ENCODE measurements at regions not wholly inside any gene's neighbourhood (a gene's known extent, or its start where the extent isn't known, plus 50 kb on each side); places are given as distances from the start of the nearest gene placed in this dataset.

- no peak overlapping the region for H3K4me2 ChIP-seq
- POLR2A ChIA-PET, result no interaction called here
- no peak overlapping the region for H2AFZ ChIP-seq (ENCODE audit: low read depth)
- H3K27me3 ChIP-seq (ENCODE audit: insufficient read depth), result no peaks in the 10 kb centered on the region; the same call in 1 of the 2 replicates
- H3K36me3 ChIP-seq (replicated peaks in 1 of 2; ENCODE audit: control insufficient read depth in 1 of 2, insufficient read depth in 2 of 2, low read length in 1 of 2), result no peaks in the 10 kb centered on the region
- peaks cover 10 to 15% of the 10 kb centered on the region in 2 experiments; a peak in 3 of 4 replicates for H3K4me1 ChIP-seq (ENCODE audit: control insufficient read depth in 1 of 2, insufficient read depth in 2 of 2, low read depth in 1 of 2, low read length in 1 of 2)
- H3K9ac ChIP-seq, result no peak overlapping the region
- no peak overlapping the region for H3K27ac ChIP-seq (ENCODE audit: low read depth in 2 of 2, low read length in 1 of 2)
- H3K79me2 ChIP-seq (ENCODE audit: insufficient read depth), result no peaks in the 10 kb centered on the region
- CTCF ChIA-PET, result no interaction called here
- 79% methylated on average over 1 of the region's 1 CpG for WGBS (ENCODE audit: low lambda C conversion rate)
- TF ChIP-seq GATA2 (CRISPR knock-in tag; IDR thresholded peaks at IDR 0.05) (no peak), REST (IDR thresholded peaks at IDR 0.05; ENCODE audit: low read depth, low read length) (no peak), YY1 (IDR thresholded peaks at IDR 0.05; ENCODE audit: low read depth) (no peak), JUND (IDR thresholded peaks at IDR 0.05) (no peak), ELF1 (IDR thresholded peaks at IDR 0.05) (no peak), FOSL2 (IDR thresholded peaks at IDR 0.05; ENCODE audit: borderline replicate concordance, low read depth) (no peak), RFX5 (IDR thresholded peaks at IDR 0.05; ENCODE audit: low read length) (no peak), NFIC (IDR thresholded peaks at IDR 0.05; ENCODE audit: borderline replicate concordance) (no peak), USF2 (IDR thresholded peaks at IDR 0.05; ENCODE audit: borderline replicate concordance, low read depth, low read length) (no peak), MAX (IDR thresholded peaks at IDR 0.05; ENCODE audit: low read depth) (no peak), TAF1 (IDR thresholded peaks at IDR 0.05; ENCODE audit: borderline replicate concordance, low read depth, low read length) (no peak), EZH2phosphoT487 (IDR thresholded peaks at IDR 0.05; ENCODE audit: borderline replicate concordance, low read depth) (no peak), MEF2A (IDR thresholded peaks at IDR 0.05; ENCODE audit: borderline replicate concordance, low read depth) (no peak), TEAD4 (IDR thresholded peaks at IDR 0.05; ENCODE audit: borderline replicate concordance, insufficient read depth) (no peak)
- peaks cover 10% of the 10 kb centered on the region; the same call in 1 of the 2 replicates for H3K9me3 ChIP-seq
- H3F3A ChIP-seq (replicated peaks; ENCODE audit: insufficient read depth), result peaks cover 21% of the 10 kb centered on the region
- no peaks in the 10 kb centered on the region for H4K20me1 ChIP-seq (ENCODE audit: insufficient read depth)
- H3K9me2 ChIP-seq, result no peaks in the 10 kb centered on the region
- no peak for DNase-seq
- H3K4me3 ChIP-seq (ENCODE audit: low read depth in 2 of 2, low read length in 1 of 2), result no peak overlapping the region
Measured at GRCh38 chr13:46487748-46488147, 65.2 kb upstream of the LRCH1 start.

GRCh38 chr13:46486270-46486669 is 66.7 kb upstream of the LRCH1 start:
- peaks cover 21% of the 10 kb centered on the region for H3F3A ChIP-seq (replicated peaks; ENCODE audit: insufficient read depth)
- 56% methylated on average over 6 of the region's 6 CpGs for WGBS (ENCODE audit: low lambda C conversion rate)
- no peaks in the 10 kb centered on the region for H3K36me3 ChIP-seq (replicated peaks in 1 of 2; ENCODE audit: control insufficient read depth in 1 of 2, insufficient read depth in 2 of 2, low read length in 1 of 2)
- H3K9ac ChIP-seq, result no peak overlapping the region
- H3K4me1 ChIP-seq (ENCODE audit: control insufficient read depth in 1 of 2, insufficient read depth in 2 of 2, low read depth in 1 of 2, low read length in 1 of 2), result peaks cover 10 to 15% of the 10 kb centered on the region in 2 experiments; a peak in 3 of 4 replicates
- no peak overlapping the region for H2AFZ ChIP-seq (ENCODE audit: low read depth)
- H4K20me1 ChIP-seq (ENCODE audit: insufficient read depth), result no peaks in the 10 kb centered on the region
- ChIA-PET POLR2A (no interaction called here), CTCF (no interaction called here)
- no peak overlapping the region for H3K27ac ChIP-seq (ENCODE audit: low read depth in 2 of 2, low read length in 1 of 2)
- no peaks in the 10 kb centered on the region for H3K79me2 ChIP-seq (ENCODE audit: insufficient read depth)
- no peak overlapping the region for H3K4me2 ChIP-seq
- no peaks in the 10 kb centered on the region; the same call in 1 of the 2 replicates for H3K27me3 ChIP-seq (ENCODE audit: insufficient read depth)
- no peak overlapping the region for H3K4me3 ChIP-seq (ENCODE audit: low read depth in 2 of 2, low read length in 1 of 2)
- TF ChIP-seq MXI1 (IDR thresholded peaks at IDR 0.05; ENCODE audit: low read depth, low read length) (no peak), RXRA (IDR thresholded peaks at IDR 0.05; ENCODE audit: borderline replicate concordance, low read depth) (no peak), SMC3 (IDR thresholded peaks at IDR 0.05; ENCODE audit: low read depth, low read length) (no peak), RFX5 (IDR thresholded peaks at IDR 0.05; ENCODE audit: low read length) (no peak)
- DNase-seq, result no peak
- peaks cover 10% of the 10 kb centered on the region; the same call in 1 of the 2 replicates for H3K9me3 ChIP-seq
- no peaks in the 10 kb centered on the region for H3K9me2 ChIP-seq
